BE2C (cell line): ENCODE measurements at regions not wholly inside any gene's neighbourhood (a gene's known extent, or its start where the extent isn't known, plus 50 kb on each side); places are given as distances from the start of the nearest gene placed in this dataset.

Experiments
- DNase-seq: peaks from one replicate; pipeline ENCODE4 v3.0.0-alpha.2; 2020
- H3K27me3 ChIP-seq: fragments of 250-450 bp; sonication (Bioruptor Pico); 2 replicates; pipeline ENCODE4 v1.5.1; 2020; ENCODE audit warnings: mild to moderate bottlenecking
- H3K36me3 ChIP-seq: fragments of 250-450 bp; sonication (Bioruptor Pico); 2 replicates; pipeline ENCODE4 v1.5.1; 2020; ENCODE audit warnings: mild to moderate bottlenecking
- H3K4me1 ChIP-seq: fragments of 250-450 bp; sonication (Bioruptor Pico); 2 replicates; pipeline ENCODE4 v1.5.1; 2020
- H3K4me3 ChIP-seq: 2 replicates; pipeline ENCODE4 v1.5.1; 2011; ENCODE audit warnings: low read depth, low read length
- H3K9me3 ChIP-seq: fragments of 250-450 bp; sonication (Bioruptor Pico); 2 replicates; pipeline ENCODE4 v1.5.1; 2020
- CTCF ChIP-seq: IDR thresholded peaks from 2 replicates; pipeline ENCODE4 v1.5.1; 2012; ENCODE audit warnings: mild to moderate bottlenecking, low read depth, low read length

GRCh38 chr16:49179714-49180330 lies 101.8 kb downstream of the CBLN1 start:
- no peak for TF ChIP-seq CTCF
- DNase-seq, result no peak
- no peaks in the 10 kb centered on the region for H3K36me3 ChIP-seq
- no peaks in the 10 kb centered on the region for H3K27me3 ChIP-seq
- H3K4me3 ChIP-seq, result no peak overlapping the region
- H3K9me3 ChIP-seq, result no peaks in the 10 kb centered on the region
- H3K4me1 ChIP-seq, result no peaks in the 10 kb centered on the region

GRCh38 chr16:49168126-49168525 lies 113.5 kb downstream of the CBLN1 start:
- H3K27me3 ChIP-seq, result peaks cover 2% of the 10 kb centered on the region; the same call in 1 of the 2 replicates
- H3K36me3 ChIP-seq, result no peaks in the 10 kb centered on the region
- no peak for DNase-seq
- TF ChIP-seq CTCF, result no peak
- H3K9me3 ChIP-seq, result no peaks in the 10 kb centered on the region
- no peak overlapping the region for H3K4me3 ChIP-seq
- no peaks in the 10 kb centered on the region for H3K4me1 ChIP-seq

GRCh38 chr16:49165025-49165424 lies 116.6 kb downstream of the CBLN1 start:
- DNase-seq, result no peak
- Histone ChIP-seq H3K4me3 (no peak overlapping the region), H3K9me3 (no peaks in the 10 kb centered on the region), H3K4me1 (no peaks in the 10 kb centered on the region), H3K27me3 (peaks cover 2% of the 10 kb centered on the region; the same call in 1 of the 2 replicates), H3K36me3 (no peaks in the 10 kb centered on the region)
- TF ChIP-seq CTCF, result no peak

GRCh38 chr16:49161191-49161590 lies 120.4 kb downstream of the CBLN1 start:
- Histone ChIP-seq H3K4me1 (no peaks in the 10 kb centered on the region), H3K36me3 (no peaks in the 10 kb centered on the region), H3K27me3 (no peaks in the 10 kb centered on the region), H3K4me3 (no peak overlapping the region), H3K9me3 (no peaks in the 10 kb centered on the region)
- no peak for DNase-seq
- TF ChIP-seq CTCF, result no peak

- no peak for DNase-seq
- TF ChIP-seq CTCF, result no peak
- Histone ChIP-seq H3K9me3 (no peaks in the 10 kb centered on the region), H3K27me3 (no peaks in the 10 kb centered on the region), H3K4me3 (no peak overlapping the region), H3K36me3 (no peaks in the 10 kb centered on the region), H3K4me1 (no peaks in the 10 kb centered on the region)
These were observed 123.5 kb downstream of the CBLN1 start for GRCh38 chr16:49158029-49158642.

GRCh38 chr16:49150341-49150740 lies 131.3 kb downstream of the CBLN1 start:
- no peak for TF ChIP-seq CTCF
- Histone ChIP-seq H3K4me3 (no peak overlapping the region), H3K4me1 (no peaks in the 10 kb centered on the region), H3K9me3 (no peaks in the 10 kb centered on the region), H3K27me3 (no peaks in the 10 kb centered on the region), H3K36me3 (no peaks in the 10 kb centered on the region)
- no peak for DNase-seq
